Jurkat, Clone E6-1 (cell line): ENCODE measurements at regions not wholly inside any gene's neighbourhood (a gene's known extent, or its start where the extent isn't known, plus 50 kb on each side); places are given as distances from the start of the nearest gene placed in this dataset.
"Not testable (repeated sequence)": the region's sequence is repeated elsewhere in the genome, so short reads cannot be mapped to it uniquely, and the experiment has no call there.

Experiments used
- DNase-seq: peaks from one replicate; pipeline ENCODE4 v3.0.0-alpha.2; 2011; ENCODE audit warnings: low read depth, low spot score
- H3K4me3 ChIP-seq: 2 replicates; pipeline ENCODE4 v1.5.1; 2011; ENCODE audit warnings: mild to moderate bottlenecking, low read length, control low read depth, moderate library complexity

DNA sequence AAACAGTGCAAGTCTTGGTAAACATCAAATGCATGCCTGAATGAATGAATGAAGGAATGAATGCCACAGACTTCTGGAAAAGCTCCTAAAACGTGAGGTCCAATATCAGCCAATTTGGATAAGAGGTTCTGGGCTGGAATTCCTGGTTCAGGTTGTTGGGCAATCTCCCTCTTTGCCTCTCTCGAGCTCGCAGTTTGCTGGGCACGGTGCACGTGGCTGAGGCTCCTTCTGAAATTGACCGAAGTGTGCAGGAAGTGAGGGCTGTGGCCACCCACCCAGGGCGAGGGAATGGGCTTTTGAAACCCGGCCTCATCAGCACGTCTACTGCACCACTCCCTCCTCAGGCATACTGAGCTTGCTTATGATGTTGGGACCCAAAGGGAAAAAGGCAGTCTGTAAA, 288.8 kb upstream of the HS6ST1 start:
- no peak for DNase-seq
- no peak overlapping the region for H3K4me3 ChIP-seq

- no peak for DNase-seq
Observed at GRCh38 chr2:128607911-128608506, 289.3 kb upstream of the HS6ST1 start.

GRCh38 chr2:128608921-128609880, 290.5 kb upstream of the HS6ST1 start:
- H3K4me3 ChIP-seq: no peak overlapping the region
- DNase-seq: no peak

More at GRCh38 chr2:128607911-128608506, 289.3 kb upstream of the HS6ST1 start:
- no peak overlapping the region for H3K4me3 ChIP-seq

- DNase-seq: no peak
- H3K4me3 ChIP-seq: no peak overlapping the region
Observed at GRCh38 chr2:128610496-128610895, 291.8 kb upstream of the HS6ST1 start.

GRCh38 chr2:128611421-128612320, 293.0 kb upstream of the HS6ST1 start:
- H3K4me3 ChIP-seq: no peak overlapping the region
- DNase-seq: no peak

GRCh38 chr2:128612628-128613027, 294.0 kb upstream of the HS6ST1 start:
- DNase-seq: no peak
- no peak overlapping the region for H3K4me3 ChIP-seq

DNA sequence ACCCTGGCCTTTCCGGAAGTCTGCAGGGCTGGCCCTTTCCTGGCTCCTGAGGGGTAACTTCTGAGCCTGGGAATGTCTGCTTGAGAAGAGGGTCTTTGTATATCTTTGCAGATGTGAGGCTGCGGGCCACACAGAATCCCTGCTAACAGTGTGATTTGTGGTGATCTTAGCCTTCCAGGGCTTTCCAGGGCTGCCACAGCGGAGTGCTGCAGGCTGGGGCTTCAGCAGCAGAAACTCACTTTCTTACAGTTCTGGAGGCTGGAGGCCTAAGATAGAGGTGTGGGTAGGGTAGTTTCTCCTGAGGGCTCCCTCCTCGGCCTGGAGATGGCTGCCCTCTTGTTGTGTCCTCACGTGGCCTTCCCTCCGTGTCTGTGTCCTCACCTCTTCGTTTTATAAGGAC, 294.7 kb upstream of the HS6ST1 start:
- DNase-seq: no peak
- no peak overlapping the region for H3K4me3 ChIP-seq

GRCh38 chr2:128613876-128614275, 295.2 kb upstream of the HS6ST1 start:
- no peak overlapping the region for H3K4me3 ChIP-seq
- no peak for DNase-seq

DNA sequence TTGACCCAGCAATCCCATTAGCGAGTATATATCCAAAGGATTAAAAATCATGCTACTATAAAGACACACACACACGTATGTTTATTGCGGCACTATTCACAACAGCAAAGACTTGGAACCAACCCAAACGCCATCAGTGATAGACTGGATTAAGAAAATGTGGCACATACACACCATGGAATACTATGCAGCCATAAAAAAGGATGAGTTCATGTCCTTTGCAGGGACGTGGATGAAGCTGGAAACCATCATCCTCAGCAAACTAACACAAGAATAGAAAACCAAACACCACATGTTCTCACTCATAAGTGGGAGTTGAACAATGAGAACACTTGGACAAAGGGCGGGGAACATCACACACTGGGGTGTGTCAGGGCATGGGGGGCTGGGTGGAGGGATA, 296.2 kb upstream of the HS6ST1 start:
- DNase-seq: not testable (repeated sequence)

DNA sequence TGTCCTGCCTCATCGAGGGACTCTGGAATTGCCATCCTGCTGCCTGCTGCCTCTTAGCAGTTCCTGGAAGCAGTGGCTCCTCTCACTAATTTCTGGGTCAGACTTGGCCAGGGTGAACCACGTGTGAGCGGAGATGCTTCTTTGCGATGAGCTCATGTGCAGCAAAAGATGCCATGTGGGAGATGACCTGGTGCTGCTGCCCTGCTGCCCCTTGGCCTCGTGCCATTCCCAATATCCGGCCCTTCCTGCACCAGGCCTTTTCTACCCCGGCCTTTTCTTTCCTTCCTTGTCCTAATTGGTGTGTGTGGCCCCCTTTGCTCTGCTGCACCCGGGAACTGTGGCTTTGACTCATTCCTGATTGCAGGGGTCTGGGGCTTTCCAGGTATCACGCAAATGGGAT, 296.9 kb upstream of the HS6ST1 start:
- DNase-seq: no peak
- no peak overlapping the region for H3K4me3 ChIP-seq

More for the DNA sequence above, 296.2 kb upstream of the HS6ST1 start:
- not testable (repeated sequence) for H3K4me3 ChIP-seq

DNA sequence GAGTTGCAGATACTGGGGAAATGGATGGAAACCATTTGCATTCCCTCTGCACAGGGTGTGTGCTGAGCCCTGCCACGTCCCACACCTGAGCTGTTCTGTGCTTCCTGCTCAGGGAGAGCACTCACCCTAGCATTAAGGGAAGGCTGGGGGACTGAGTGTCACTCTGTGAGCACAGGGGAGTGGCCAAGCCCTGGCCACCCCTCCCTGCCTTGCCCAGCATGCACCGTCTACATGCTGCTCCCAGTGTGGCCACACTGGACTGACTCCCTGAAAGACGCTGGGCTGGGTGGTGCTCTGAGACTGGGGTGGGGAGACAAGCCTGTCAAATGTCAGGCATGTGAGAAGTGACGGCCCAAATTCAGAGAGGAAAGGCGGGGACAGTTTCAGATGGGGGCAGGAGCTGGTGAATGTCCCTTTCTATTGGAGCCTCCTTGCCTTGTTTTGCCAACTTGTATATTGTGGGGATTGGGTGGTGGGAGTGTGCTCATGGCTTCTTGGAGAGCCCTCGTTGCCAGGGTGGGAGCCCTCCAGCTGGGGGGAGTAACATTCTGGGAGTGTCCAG, 298.4 kb upstream of the HS6ST1 start:
- DNase-seq: no peak
- H3K4me3 ChIP-seq: no peak overlapping the region

DNA sequence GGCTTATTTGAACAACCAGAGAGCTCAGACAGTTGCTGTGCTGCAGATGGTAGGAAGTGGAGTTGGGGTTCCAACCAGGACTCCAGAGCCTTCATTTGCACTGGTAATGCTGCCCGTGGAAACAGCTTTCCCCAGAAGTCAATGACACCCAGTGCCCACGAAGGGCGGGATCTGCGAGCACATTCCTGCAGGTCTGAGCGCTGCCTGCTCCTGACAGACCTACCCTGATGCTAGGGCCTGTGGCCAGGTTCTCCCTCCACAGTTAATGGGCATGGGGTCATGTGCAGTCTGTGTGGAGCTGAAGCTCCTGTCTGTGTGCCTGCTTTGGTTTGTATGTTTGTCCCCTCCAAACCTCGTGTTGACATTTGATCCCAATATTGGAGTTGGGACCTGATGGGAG, 299.0 kb upstream of the HS6ST1 start:
- H3K4me3 ChIP-seq: no peak overlapping the region
- no peak for DNase-seq

DNA sequence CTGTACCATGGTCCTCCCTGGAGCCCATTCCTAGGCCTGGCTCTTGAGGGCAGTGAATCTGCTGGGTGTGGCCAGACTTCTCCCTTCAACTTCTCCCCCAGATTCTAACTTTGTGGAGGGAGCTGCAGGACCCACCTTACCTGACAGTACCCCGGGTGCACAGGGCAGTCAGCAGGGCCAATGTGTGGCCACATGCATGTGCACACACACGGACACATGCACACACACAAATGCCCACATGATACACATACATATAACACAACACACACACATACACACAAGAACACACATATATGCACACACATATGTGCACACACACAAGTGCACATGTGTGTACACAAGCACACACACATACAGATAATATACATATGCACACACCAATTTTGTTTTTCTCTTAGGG, 300.0 kb upstream of the HS6ST1 start:
- H3K4me3 ChIP-seq: no peak overlapping the region
- DNase-seq: no peak

- no peak for DNase-seq
- no peak overlapping the region for H3K4me3 ChIP-seq
Observed at GRCh38 chr2:128619471-128620325, 301.0 kb upstream of the HS6ST1 start.

DNA sequence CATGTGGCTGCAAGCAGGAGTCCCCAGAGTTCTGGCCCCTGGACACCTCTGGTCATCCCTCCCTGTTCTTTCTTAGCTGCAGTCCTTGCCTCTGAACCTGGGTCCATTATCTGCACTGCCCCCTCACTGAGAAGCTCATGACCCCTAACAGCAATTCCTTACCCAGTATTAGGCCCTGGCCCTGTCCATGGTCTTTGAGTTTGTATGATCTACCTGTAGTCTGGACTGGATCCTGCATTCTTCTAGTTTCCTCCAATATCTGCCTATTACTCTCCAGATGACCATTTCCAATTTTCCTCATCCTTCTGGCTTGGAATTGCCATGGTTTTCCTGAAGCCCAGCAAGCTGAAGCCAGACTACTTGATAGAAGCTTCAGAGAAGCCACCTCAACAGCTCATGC, 302.4 kb upstream of the HS6ST1 start:
- no peak for DNase-seq
- no peak overlapping the region for H3K4me3 ChIP-seq

DNA sequence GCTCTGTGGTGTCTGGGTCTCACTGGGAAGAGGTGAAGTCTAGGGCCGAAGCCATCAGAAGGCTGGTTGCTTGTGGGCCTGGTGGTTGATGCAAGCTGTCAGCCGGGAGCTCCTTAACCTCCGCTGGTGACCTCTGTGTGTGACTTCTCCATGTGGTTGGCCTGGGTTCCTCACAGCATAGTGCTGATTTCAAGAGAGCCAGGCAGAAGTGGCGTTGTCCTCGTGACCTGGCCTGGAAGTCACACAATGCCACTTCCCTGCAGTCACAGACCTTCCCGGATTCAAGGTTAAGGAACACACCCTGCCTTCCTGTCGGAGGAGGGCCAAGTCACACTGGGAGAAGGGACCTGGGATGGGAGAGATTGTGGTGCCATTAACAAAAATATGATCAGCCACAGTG, 303.7 kb upstream of the HS6ST1 start:
- no peak for DNase-seq
- H3K4me3 ChIP-seq: no peak overlapping the region

DNA sequence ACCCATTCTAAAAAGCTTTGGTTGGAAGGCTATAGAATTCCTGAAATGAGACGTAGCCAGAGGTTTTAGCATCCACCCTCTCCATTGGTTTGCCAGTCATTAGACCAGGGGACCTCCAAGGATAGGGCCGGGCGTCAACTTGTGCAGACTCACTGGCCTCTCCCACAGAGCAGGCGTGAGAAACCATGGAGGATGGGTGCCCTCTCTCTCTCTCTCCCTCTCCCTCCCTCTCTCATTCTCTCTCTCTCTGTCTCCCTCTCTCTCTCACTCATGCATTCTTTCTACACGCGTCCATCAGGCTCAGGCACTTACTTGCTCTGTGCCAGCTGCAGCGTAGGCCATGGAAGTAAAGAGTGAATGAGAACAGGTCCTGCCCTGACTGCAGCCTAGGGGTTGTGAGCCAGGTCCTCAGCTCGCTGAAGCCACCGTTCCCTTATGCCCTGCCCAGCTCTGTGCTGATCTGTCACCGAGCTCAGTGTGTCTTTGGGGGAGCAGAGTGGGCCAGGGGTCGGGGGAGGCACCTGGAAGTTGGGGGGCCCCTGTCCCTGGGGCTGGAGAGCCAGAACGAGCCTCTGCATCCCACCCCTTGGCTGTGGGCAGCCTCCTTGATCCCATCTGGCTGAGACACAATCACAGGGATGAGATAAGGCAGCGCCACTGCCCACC, 304.4 kb upstream of the HS6ST1 start:
- H3K4me3 ChIP-seq: no peak overlapping the region
- DNase-seq: no peak
